CD14-positive monocyte (primary cell): ENCODE measurements at regions not wholly inside any gene's neighbourhood (a gene's known extent, or its start where the extent isn't known, plus 50 kb on each side); places are given as distances from the start of the nearest gene placed in this dataset.

Experiments used
- DNase-seq, 3 donors: peaks; one replicate each; pipeline ENCODE4 v3.0.0-alpha.2; 2011 to 2022
- H2AFZ ChIP-seq: 2 replicates; pipeline ENCODE4 v1.6.0; 2012; ENCODE audit warnings: mild to moderate bottlenecking, low read depth, low read length, inconsistent platforms; ENCODE audit not compliant: insufficient read depth, poor library complexity, severe bottlenecking
- H3K27ac ChIP-seq, 2 donors: 1 replicate in 1 of 2; 2 replicates in 1 of 2; pipeline ENCODE4 v1.5.1; 2012 to 2013; ENCODE audit warnings: low read length in 2 of 2, control low read depth in 1 of 2, inconsistent platforms in 1 of 2, low read depth in 1 of 2, mild to moderate bottlenecking in 1 of 2
- H3K27me3 ChIP-seq, 2 donors: one replicate each; pipeline versions ENCODE4 v1.6.0 to v1.6.1; 2011 to 2013; ENCODE audit warnings: low read length in 2 of 2; ENCODE audit not compliant: control insufficient read depth in 2 of 2, insufficient read depth in 2 of 2
- H3K36me3 ChIP-seq, 2 donors: replicated peaks in 1 of 2; 1 replicate in 1 of 2; 2 replicates in 1 of 2; pipeline versions ENCODE4 v1.5.1 to v1.6.1; 2012 to 2013; ENCODE audit warnings: low read length in 2 of 2, control low read depth in 1 of 2, inconsistent platforms in 1 of 2, mild to moderate bottlenecking in 1 of 2; ENCODE audit not compliant: insufficient read depth in 2 of 2, control insufficient read depth in 1 of 2
- H3K4me1 ChIP-seq, 2 donors: 1 replicate in 1 of 2; 2 replicates in 1 of 2; pipeline versions ENCODE4 v1.5.1 to v1.6.1; 2012 to 2013; ENCODE audit warnings: low read length in 2 of 2, control low read depth in 1 of 2, inconsistent platforms in 1 of 2, mild to moderate bottlenecking in 1 of 2, moderate library complexity in 1 of 2; ENCODE audit not compliant: insufficient read depth in 2 of 2, control insufficient read depth in 1 of 2
- H3K4me2 ChIP-seq: replicated peaks from 2 replicates; pipeline ENCODE3; 2012; ENCODE audit warnings: low read length, moderate library complexity, mild to moderate bottlenecking; ENCODE audit not compliant: poor library complexity, severe bottlenecking; ENCODE audit errors: extremely low read depth
- H3K4me3 ChIP-seq, 3 experiments: fragments of 200-600 bp in 1 of 3; sonication (generic) in 1 of 3; replicated peaks in 1 of 3; 1 replicate in 2 of 3; 2 replicates in 1 of 3; pipeline ENCODE4 v1.5.1; 2011 to 2013; ENCODE audit warnings: low read length in 3 of 3, mild to moderate bottlenecking in 3 of 3, control low read depth in 2 of 3, low read depth in 2 of 3, inconsistent platforms in 1 of 3, moderate library complexity in 1 of 3
- H3K79me2 ChIP-seq: 2 replicates; pipeline ENCODE4 v1.6.0; 2012; ENCODE audit warnings: mild to moderate bottlenecking, control low read depth, inconsistent platforms, low read length, moderate library complexity; ENCODE audit not compliant: insufficient read depth
- H3K9ac ChIP-seq: 2 replicates; pipeline ENCODE4 v1.6.0; 2017; ENCODE audit warnings: low read length, mild to moderate bottlenecking; ENCODE audit not compliant: insufficient read depth, poor library complexity, severe bottlenecking
- H3K9me3 ChIP-seq, 2 donors: replicated peaks in 1 of 2; 1 replicate in 1 of 2; 2 replicates in 1 of 2; pipeline versions ENCODE4 v1.5.1 to v1.6.1; 2012 to 2013; ENCODE audit warnings: low read length in 2 of 2, control low read depth in 1 of 2; ENCODE audit not compliant: control insufficient read depth in 1 of 2, insufficient read depth in 1 of 2
- H4K20me1 ChIP-seq: 2 replicates; pipeline ENCODE4 v1.6.0; 2012; ENCODE audit warnings: mild to moderate bottlenecking, low read length, control low read depth, moderate library complexity; ENCODE audit not compliant: insufficient read depth
- H3K27ac Mint-ChIP-seq, 7 donors: one replicate each; pipeline ENCODE4 v1.8.0; 2020; ENCODE audit warnings: mild to moderate bottlenecking in 7 of 7, mixed read lengths in 7 of 7, moderate library complexity in 6 of 7, inconsistent platforms in 2 of 7
- H3K27me3 Mint-ChIP-seq, 3 donors: one replicate each; pipeline ENCODE4 v1.8.0; 2021 to 2022; ENCODE audit warnings: low read depth in 3 of 3, mild to moderate bottlenecking in 3 of 3, mixed read lengths in 3 of 3, moderate library complexity in 3 of 3, inconsistent platforms in 1 of 3
- H3K36me3 Mint-ChIP-seq, 2 donors: one replicate each; pipeline ENCODE4 v1.8.0; 2020; ENCODE audit warnings: mixed read lengths in 2 of 2, inconsistent platforms in 1 of 2, mild to moderate bottlenecking in 1 of 2
- H3K4me1 Mint-ChIP-seq: one replicate; pipeline ENCODE4 v1.8.0; 2020; ENCODE audit warnings: mild to moderate bottlenecking, mixed read lengths
- H3K4me3 Mint-ChIP-seq, 2 donors: one replicate each; pipeline ENCODE4 v1.8.0; 2020; ENCODE audit warnings: mild to moderate bottlenecking in 2 of 2, mixed read lengths in 2 of 2, moderate library complexity in 1 of 2
- H3K9me3 Mint-ChIP-seq, 7 donors: one replicate each; pipeline ENCODE4 v1.8.0; 2020 to 2022; ENCODE audit warnings: mixed read lengths in 7 of 7, mild to moderate bottlenecking in 6 of 7, moderate library complexity in 6 of 7, inconsistent platforms in 2 of 7
- CTCF ChIP-seq: fragments of 200-600 bp; IDR thresholded peaks from one replicate; pipeline ENCODE4 v1.8.0; 2022; ENCODE audit warnings: antibody characterized with exemption, mild to moderate bottlenecking
- WGBS: methylation state at CpG from one replicate; pipeline ENCODE4 v1.1.5; 2013; ENCODE audit warnings: missing lambda C conversion rate; ENCODE audit not compliant: insufficient coverage; 5-methylcytosine and 5-hydroxymethylcytosine counted together
- intact Hi-C, 2 donors: fragments of 100-400 bp; cut with micrococcal nuclease; formaldehyde crosslinking; loops; one replicate each; pipeline versions ENCODE4 v1.15.0 to v1.15.1; 2023

- H3K9ac ChIP-seq = no peak overlapping the region
- H3K4me3 ChIP-seq = no peak overlapping the region
- no peak for TF ChIP-seq CTCF
- no peak overlapping the region for H3K4me3 Mint-ChIP-seq
- WGBS = 79% methylated on average over 2 of the region's 3 CpGs
- H3K27me3 ChIP-seq = peaks cover 0 to 3% of the 10 kb centered on the region in 2 donors
- no peaks in the 10 kb centered on the region for H3K36me3 ChIP-seq
- no peak overlapping the region for H3K27ac Mint-ChIP-seq
- H2AFZ ChIP-seq = no peak overlapping the region
- no peak overlapping the region for H3K4me2 ChIP-seq
- no peaks in the 10 kb centered on the region for H3K36me3 Mint-ChIP-seq
- H3K9me3 ChIP-seq = no peaks in the 10 kb centered on the region
- H4K20me1 ChIP-seq = no peaks in the 10 kb centered on the region
- no peaks in the 10 kb centered on the region for H3K9me3 Mint-ChIP-seq
- peaks cover 2 to 11% (median 8%) of the 10 kb centered on the region in 3 donors for H3K27me3 Mint-ChIP-seq
- H3K4me1 ChIP-seq = peaks cover 12 to 20% of the 10 kb centered on the region in 2 donors
- no peaks in the 10 kb centered on the region for H3K79me2 ChIP-seq
- H3K4me1 Mint-ChIP-seq = peaks cover 28% of the 10 kb centered on the region
- no peak overlapping the region for H3K27ac ChIP-seq
- intact Hi-C loops = no loop called here
- DNase-seq = no peak
Observed at GRCh38 chr6:14455427-14455826, 337.9 kb downstream of the CD83 start.

DNA sequence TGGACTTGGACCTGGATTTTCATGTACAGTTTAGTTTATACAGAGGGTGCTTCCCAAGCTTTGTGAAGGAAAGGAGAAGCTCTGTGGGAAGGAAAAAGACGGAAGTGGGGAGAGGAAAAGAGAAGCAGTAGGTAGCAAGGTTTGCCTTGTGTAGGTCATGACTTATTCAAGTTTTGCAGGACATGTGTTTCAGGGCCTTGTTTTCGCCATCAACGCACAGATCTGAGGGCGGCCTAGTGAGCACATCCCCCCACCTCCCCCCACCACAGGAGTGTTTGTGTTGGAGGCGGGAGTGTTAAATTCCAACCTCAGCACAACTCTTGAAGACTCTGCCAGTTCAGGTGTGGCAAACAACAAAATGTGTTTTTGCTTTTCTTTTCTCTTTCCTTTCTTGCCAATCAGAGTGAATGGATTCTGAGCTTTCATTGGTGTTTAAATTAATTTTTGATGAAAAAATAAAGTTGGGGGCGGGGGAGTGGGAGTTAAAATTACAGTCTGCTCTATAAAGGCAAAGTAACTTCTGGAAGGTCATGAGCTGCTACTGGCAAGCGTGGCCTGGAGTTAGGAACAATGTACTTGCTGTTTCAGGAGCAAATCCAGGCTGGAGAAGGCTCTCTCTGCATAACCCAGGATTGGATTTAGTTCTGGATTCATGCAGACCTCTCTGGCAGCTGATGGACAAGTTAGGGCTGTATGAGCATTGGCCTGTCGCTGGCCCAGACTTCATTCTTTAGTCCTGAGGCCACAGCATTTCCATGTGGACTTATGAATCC is 338.5 kb downstream of the CD83 start:
- H3K9me3 ChIP-seq = no peaks in the 10 kb centered on the region
- no peak overlapping the region for H3K4me3 ChIP-seq
- no peaks in the 10 kb centered on the region for H3K79me2 ChIP-seq
- H4K20me1 ChIP-seq = no peaks in the 10 kb centered on the region
- Mint-ChIP-seq H3K27me3 (peaks cover 2 to 13% (median 8%) of the 10 kb centered on the region in 3 donors), H3K4me1 (peaks cover 25% of the 10 kb centered on the region), H3K36me3 (no peaks in the 10 kb centered on the region), H3K9me3 (no peaks in the 10 kb centered on the region), H3K27ac (no peak overlapping the region), H3K4me3 (no peak overlapping the region)
- H3K4me1 ChIP-seq = peaks cover 12 to 20% of the 10 kb centered on the region in 2 donors
- no peak for TF ChIP-seq CTCF
- no peak overlapping the region for H2AFZ ChIP-seq
- no peak overlapping the region for H3K9ac ChIP-seq
- intact Hi-C loops = no loop called here
- 80% methylated on average over 4 of the region's 8 CpGs for WGBS
- H3K27me3 ChIP-seq = peaks cover 0 to 3% of the 10 kb centered on the region in 2 donors
- H3K4me2 ChIP-seq = no peak overlapping the region
- H3K36me3 ChIP-seq = no peaks in the 10 kb centered on the region
- DNase-seq = no peak
- no peak overlapping the region for H3K27ac ChIP-seq
